ENCODE measurements at regions not wholly inside any gene's neighbourhood (a gene's known extent, or its start where the extent isn't known, plus 50 kb on each side); places are given as distances from the start of the nearest gene placed in this dataset.

GRCh38 chr1:191963286-191963685, 195.0 kb upstream of the RGS18 start:
- TF ChIP-seq CTCF (IDR thresholded peaks at IDR 0.05), result no peak
- no peak for TF ChIP-seq EP300 (IDR thresholded peaks at IDR 0.05)
- TF ChIP-seq POLR2A (IDR thresholded peaks at IDR 0.05), result no peak
- TF ChIP-seq POLR2AphosphoS5 (IDR thresholded peaks at IDR 0.05), result no peak

Data from upper lobe of left lung (tissue), 4 donors.